GM13976 (cell line): ENCODE measurements at regions not wholly inside any gene's neighbourhood (a gene's known extent, or its start where the extent isn't known, plus 50 kb on each side); places are given as distances from the start of the nearest gene placed in this dataset.

Experiments
- DNase-seq: peaks from one replicate; pipeline ENCODE4 v3.0.0; 2012; ENCODE audit warnings: low spot score
- CTCF ChIP-seq: IDR thresholded peaks from 2 replicates; pipeline ENCODE4 v1.5.1; 2012; ENCODE audit warnings: borderline replicate concordance, mild to moderate bottlenecking; ENCODE audit not compliant: insufficient read depth; ENCODE audit errors: extremely low read depth, missing control alignments, control extremely low read depth
- in situ Hi-C: fragments of 300-500 bp; cut with MboI; formaldehyde crosslinking; loops from one replicate; pipeline ENCODE4 v1.12.0; 2022; ENCODE audit warnings: low sequenced_read_pairs, mixed read lengths, inconsistent platforms; ENCODE audit not compliant: unreplicated experiment

- no peak for DNase-seq
- TF ChIP-seq CTCF = no peak
- in situ Hi-C loops = loop anchor here (25.0 kb wide), 1 partner anchor 178 kb away; no protein-coding TSS in a partner anchor
Observed at GRCh38 chr15:92290359-92290992, 103.2 kb upstream of the ST8SIA2 start.

- no peak for TF ChIP-seq CTCF
- DNase-seq = no peak
Observed at GRCh38 chr15:92291900-92292299, 101.8 kb upstream of the ST8SIA2 start.

GRCh38 chr15:92294759-92295158, 98.9 kb upstream of the ST8SIA2 start:
- in situ Hi-C loops = loop anchor here (25.0 kb wide), 1 partner anchor 182 kb away; no protein-coding TSS in a partner anchor
- no peak for TF ChIP-seq CTCF
- no peak for DNase-seq

More at GRCh38 chr15:92291900-92292299, 101.8 kb upstream of the ST8SIA2 start:
- in situ Hi-C loops = loop anchor here (25.0 kb wide), 1 partner anchor 180 kb away; no protein-coding TSS in a partner anchor

GRCh38 chr15:92304223-92304975, 89.3 kb upstream of the ST8SIA2 start:
- TF ChIP-seq CTCF = no peak
- in situ Hi-C loops = no loop called here
- DNase-seq = no peak

- in situ Hi-C loops = no loop called here
- no peak for DNase-seq
- TF ChIP-seq CTCF = no peak
Observed at GRCh38 chr15:92305343-92305742, 88.3 kb upstream of the ST8SIA2 start.

GRCh38 chr15:92306663-92307062, 87.0 kb upstream of the ST8SIA2 start:
- DNase-seq = no peak
- TF ChIP-seq CTCF = no peak
- in situ Hi-C loops = no loop called here

GRCh38 chr15:92315144-92315543, 78.5 kb upstream of the ST8SIA2 start:
- TF ChIP-seq CTCF = no peak
- DNase-seq = no peak
- in situ Hi-C loops = no loop called here
